Colon (tissue), 2 donors: ENCODE measurements at regions not wholly inside any gene's neighbourhood (a gene's known extent, or its start where the extent isn't known, plus 50 kb on each side); places are given as distances from the start of the nearest gene placed in this dataset.
"Not testable (repeated sequence)": the region's sequence is repeated elsewhere in the genome, so short reads cannot be mapped to it uniquely, and the experiment has no call there.

Source experiments
- FAIRE-seq: peaks from 2 replicates; lab custom pipeline; 2012; peaks lifted over from hg19 to GRCh38; lab: Jason Lieb, UNC
- donor health status: control.
- donor health status: control.

DNA sequence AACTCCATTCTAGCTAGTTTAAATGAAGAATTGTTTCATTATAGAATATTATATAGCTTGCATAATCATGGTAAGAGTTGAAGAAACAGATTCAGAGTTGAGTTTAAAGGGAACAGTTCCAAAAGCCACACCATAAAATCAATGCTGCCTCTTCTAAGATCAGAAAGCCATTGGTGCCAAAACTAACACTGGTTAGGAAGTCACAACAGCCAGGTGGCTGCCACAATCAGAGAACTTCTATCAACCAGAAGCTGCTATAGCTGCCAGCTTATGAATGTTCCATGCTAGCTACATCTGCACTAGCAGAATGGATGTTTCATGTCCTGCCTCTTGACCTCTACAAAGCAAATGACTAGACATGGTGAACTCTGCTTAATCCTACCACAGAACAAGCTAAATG, 583.1 kb upstream of the LRRN3 start:
- no peak for FAIRE-seq

DNA sequence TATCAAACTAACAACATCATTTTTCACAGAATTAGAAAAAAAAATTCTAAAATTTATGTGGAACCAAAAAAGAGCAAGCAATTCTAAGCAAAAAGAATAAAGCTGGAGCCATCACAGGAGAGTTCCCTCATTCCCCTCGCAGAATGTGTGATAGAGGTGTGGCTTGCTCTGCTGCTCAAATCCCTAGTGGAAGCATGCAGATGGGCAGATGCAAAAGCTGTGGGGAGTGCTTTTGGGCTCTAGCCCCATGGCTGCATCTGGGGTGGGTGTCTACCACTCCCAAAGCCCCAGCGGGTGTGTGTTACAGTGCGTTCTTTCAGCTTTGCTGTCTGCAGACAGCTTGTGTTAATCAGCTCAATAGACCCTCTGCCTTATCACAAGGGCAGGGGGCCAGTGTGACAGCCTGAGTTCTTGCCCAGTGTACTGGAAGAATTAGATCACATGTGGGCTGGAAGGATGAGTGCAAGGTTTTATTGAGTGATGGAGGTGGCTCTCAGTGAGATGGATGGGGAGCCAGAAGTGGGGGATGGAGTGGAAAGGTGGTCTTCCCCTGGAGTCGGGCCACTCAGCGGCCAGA, 575.9 kb upstream of the LRRN3 start:
- not testable (repeated sequence) for FAIRE-seq

GRCh38 chr7:110519851-110520250, 571.1 kb upstream of the LRRN3 start:
- no peak for FAIRE-seq

DNA sequence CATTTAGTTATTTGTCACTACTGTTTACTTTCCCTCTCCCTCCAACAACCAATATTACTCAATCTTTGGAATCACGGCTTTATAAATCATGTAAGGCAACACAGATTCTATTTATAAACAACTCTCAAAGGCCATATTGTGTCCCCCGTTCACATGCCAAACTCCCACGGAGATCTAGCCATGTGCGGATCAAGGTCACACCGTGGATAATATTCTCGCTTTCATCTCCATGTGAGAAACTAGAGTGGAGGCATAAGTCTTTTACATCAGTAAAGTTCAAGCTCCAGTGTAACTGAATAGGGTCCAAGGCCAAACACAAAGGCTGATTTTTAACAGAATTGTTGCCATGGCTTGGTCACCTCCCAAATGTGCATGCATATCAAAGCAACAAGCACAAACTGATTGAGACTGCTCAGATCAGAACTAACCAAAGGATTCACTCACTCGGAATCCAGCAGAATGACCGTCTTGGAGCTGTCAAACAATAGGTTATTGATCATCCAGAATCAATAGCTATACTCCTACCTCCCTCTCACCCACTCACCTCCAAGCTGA, 569.5 kb upstream of the LRRN3 start:
- FAIRE-seq, result no peak

- no peak for FAIRE-seq
Observed at GRCh38 chr7:110522061-110522760, 568.7 kb upstream of the LRRN3 start.

- FAIRE-seq, result no peak
Observed at GRCh38 chr7:110522761-110523200, 568.1 kb upstream of the LRRN3 start.

DNA sequence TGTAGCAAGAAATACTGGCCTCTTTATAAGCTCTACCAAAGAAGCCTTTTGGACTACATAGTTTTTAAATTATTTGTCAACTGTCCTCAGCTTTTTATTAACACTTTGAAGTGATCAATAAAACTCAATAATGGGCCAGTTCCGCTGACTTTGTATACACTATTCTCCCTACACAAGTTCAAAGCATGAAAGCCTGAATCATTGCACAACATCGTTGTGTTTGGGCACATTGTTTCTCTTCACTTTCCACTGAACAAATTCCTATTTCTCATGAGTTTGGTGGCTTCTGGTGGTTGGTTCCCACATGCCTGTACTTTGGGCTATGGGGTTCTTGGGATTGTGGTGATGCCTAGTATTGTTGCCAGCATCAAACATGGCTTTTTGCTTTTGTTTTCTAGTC, 561.8 kb upstream of the LRRN3 start:
- FAIRE-seq, result no peak

DNA sequence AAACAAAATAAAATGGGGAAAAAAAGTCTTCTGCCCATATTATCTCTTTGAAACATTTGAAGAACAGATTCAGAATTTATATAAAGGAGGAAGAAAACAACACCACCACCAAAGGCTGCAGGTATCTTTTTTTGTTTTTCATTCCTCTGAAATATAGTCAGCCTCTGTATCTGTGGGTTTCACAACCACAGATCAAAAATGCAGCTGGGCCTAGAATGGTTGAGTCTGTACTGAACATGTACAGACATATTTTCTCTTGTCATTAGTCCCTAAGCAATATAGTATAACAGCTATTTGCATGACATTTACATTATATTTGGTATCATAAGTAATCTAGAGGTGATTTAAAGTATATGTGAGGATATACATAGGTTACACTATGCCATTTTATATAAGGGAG, 559.7 kb upstream of the LRRN3 start:
- no peak for FAIRE-seq

DNA sequence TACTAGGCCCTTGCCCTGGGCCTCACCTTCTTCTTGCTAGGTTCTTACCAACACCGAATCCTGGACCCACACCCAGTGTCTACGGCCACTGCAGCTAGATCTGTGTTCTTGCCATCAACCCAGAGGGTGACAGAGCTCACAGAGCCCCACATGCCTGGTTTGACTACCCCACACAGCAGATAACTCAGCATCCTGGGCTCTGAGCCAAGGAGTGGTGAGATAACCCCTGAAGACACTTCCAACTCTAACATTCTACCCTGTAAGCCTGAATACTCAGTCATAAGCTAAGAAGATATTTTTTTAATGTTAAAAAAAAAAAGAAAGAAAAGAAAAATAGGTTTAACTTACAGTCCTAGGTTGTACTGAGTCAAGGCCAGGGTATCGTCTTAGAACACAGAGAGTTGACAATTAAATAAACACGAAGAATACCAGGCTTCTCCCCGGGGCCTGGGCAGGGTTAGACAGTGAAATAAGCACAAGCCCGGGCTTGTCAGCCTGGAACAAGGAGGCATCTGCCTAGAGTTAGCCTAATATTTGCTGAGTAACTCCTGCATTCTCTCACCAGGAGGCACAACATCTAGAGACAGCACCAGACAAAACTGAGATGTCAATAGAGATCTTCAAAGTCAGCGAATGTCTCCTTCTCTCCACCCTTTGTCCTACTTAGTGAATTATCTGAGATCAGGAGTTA, 556.5 kb upstream of the LRRN3 start:
- no peak for FAIRE-seq

DNA sequence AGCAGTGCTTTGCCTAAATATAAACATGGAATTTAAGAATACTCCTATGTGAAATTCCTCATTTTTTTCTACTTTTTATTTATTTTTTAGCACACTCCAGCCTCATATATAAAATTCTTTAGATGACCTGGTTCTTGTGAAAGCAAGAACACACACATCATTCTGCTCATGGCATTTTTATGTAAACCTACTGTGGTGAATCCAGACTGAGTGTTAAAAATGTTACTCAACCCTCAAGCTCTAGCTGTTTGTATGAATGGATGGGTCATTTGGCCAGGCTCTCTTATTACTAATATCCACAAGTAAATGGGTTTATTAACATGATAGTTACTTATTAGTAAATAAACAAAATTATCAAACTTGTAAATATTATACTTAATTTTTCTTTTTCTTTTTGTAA, 551.7 kb upstream of the LRRN3 start:
- FAIRE-seq, result no peak

DNA sequence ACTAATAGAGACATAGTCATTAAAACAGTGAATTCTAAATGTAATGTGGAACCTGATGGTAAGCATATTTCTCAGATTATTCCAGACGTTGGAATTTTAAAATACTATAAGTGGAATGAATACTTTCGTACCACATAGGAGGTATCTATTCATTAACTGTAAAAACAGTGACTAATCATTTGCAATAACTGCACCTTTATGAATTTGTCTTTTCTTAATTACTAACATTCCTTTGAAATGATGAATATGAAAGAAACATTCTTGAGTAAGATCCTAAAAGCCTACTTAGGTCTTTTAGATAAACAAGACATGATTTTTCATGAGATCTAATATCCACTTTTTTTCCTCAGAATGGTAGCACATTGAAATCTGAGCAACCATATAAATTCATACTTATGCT, 549.0 kb upstream of the LRRN3 start:
- no peak for FAIRE-seq

GRCh38 chr7:110544194-110544593, 546.7 kb upstream of the LRRN3 start:
- no peak for FAIRE-seq

DNA sequence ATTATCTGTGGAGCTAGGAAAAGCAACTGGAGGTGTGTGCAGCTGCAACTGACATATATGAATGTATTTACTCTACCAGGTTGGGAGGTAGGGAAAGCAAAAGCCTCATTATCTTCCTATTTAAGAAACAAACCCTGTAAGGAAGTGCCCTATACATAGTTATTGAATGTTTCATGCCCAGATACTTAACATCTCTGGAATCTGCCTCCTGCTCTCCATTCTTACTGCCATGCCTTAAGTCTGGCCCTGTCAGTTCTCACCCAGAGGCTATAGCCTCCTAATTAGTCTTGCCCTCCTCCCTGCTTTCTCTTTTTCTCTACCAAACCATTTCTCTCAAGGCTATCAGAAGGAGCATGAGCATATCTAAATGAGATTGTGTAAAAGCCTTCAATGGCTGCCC, 542.6 kb upstream of the LRRN3 start:
- no peak for FAIRE-seq

- FAIRE-seq, result no peak
Observed at GRCh38 chr7:110557136-110557535, 533.8 kb upstream of the LRRN3 start.

- not testable (repeated sequence) for FAIRE-seq
Observed at GRCh38 chr7:110563286-110563685, 527.6 kb upstream of the LRRN3 start.

GRCh38 chr7:110564246-110564645, 526.7 kb upstream of the LRRN3 start:
- FAIRE-seq, result no peak

DNA sequence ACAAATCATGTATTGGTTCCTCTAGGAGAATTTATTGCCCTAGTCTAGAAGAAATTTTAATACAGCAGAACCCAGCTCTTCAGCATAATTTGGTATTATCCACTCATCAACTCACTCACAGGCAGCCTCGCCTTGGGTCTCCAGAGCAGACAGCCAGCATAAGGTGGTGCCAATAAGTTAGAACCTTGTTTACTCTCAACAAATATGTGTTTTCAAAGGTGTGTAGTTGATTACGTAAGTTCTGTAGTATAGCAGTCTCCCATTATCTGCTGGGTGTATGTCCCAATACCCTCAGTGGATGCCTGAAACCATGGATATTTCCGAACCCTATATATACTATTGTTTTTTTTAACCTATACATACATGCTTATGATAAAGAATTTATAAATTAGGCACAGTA, 522.5 kb upstream of the LRRN3 start:
- FAIRE-seq, result no peak

DNA sequence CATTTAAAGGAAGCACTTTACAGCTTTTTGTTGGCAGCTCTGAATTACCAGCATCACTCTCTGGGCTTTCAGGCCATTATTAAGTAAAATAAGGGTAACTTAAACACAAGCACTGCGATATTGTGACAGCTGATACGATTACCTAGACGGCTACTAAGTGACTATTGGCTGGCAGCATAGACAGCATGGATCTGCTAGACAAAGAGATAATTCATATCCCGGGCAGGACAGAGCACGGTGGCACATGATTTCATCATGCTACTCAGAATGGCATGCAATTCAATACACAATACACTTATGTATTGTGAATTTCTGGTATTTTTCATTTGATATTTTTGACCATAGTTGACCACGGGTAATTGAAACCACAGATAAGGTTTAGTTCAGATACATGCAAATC, 522.0 kb upstream of the LRRN3 start:
- FAIRE-seq, result no peak

GRCh38 chr7:110569486-110570205, 521.3 kb upstream of the LRRN3 start:
- no peak for FAIRE-seq

- no peak for FAIRE-seq
Observed at GRCh38 chr7:110573862-110574528, 516.9 kb upstream of the LRRN3 start.

DNA sequence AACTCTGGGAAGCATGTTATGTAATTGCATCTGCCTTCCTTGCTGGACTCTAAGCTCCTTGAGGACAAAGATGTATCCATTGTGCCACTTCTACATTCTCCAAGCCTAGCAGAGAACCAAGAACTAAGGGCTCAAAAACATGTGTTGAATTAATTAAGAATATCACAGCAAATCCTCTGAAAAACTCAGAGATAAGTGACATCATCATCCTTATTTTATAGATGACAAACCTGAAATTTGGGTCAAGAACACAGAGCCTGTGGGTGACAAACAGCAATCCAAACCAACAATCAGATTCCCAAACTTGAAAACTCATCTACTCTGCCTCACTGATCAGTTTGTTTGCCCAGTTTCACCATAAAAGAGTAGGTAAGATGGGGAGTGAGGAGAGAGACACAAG, 503.6 kb upstream of the LRRN3 start:
- no peak for FAIRE-seq

DNA sequence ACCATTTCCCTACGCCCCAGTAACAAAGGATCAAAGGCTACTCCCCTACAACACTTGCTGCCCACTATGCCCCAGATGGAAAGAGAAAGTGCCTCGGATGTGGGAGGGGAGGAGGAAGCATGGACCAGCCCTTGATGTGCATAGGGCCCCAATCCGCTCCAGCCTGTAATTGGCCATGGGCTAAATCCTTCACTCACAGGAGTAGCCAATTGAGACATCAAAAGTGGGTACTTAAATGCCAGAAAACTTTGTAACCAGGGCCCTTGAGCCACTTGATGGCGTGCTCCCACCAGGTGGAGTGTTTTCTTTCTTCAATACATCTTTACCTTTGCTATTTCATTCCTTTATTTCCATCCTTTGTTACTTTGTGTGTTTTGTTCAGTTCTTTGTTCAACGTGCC, 500.5 kb upstream of the LRRN3 start:
- FAIRE-seq, result no peak
